HG03432 (cell line): ENCODE measurements at regions not wholly inside any gene's neighbourhood (a gene's known extent, or its start where the extent isn't known, plus 50 kb on each side); places are given as distances from the start of the nearest gene placed in this dataset.

Source experiments
- ATAC-seq: cut with Tn5 transposase; IDR thresholded peaks from one replicate; pipeline ENCODE4 v1.9.1; 2021; ENCODE audit warnings: mild to moderate bottlenecking, moderate library complexity; ENCODE audit not compliant: unreplicated experiment

DNA sequence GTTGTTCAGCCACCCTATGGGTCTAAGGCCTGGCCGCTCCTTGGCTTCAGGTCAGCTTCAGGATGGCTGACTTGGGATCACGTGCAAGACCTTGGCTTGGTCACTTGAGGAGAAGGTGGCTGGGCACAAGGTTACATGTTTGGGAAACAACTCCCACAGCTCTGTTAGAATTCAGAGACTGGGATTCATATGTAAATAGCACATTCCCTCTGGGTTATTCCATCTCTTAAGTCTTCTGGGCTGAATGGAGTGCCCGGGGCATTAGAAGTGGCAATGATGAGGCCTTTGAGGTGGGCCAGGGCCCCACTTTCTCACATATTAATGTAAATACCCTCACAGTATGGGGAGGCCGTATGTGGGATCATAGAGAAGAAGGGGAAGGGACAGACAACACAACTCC is 150.9 kb downstream of the EFNB2 start:
- ATAC-seq: no peak

GRCh38 chr13:106383791-106384190 is 151.7 kb downstream of the EFNB2 start:
- ATAC-seq: no peak

DNA sequence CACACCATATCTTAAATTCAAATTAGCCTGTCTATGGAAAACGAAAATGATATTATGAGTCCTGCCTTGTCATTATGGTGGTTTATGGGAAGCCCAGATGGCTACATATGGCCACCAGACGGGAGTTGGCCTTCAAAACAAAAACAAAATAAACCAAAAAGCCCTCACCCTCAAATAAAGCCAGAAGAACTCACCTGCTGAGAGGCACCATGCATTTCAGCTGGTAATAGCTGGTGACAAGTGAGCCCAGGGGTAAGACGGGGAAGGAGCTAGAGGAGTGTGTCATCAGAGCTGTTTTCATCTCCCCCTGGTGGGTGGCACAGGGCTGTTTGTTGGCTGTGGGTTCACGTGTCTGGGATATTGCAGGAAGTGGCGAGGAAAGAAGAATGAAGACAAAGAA is 152.9 kb downstream of the EFNB2 start:
- no peak for ATAC-seq

DNA sequence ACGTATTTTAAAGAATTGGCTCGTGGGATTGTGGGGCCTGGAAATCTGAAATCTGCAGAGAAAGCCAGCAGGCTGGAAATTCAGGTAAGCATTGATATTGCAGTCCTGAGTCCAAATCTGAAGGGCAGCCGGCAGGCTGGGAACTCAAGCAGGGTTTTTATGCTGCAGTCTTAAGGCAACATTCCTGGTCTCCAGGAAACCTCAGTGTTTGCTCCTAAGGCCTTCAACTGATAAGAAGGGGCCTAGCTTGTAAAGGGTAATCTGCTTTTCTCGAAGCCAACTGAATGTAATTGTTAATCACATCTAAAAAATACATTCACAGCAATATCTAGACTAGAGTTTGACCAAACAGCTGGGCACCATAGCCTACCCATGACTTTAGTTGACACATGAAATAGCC is 154.4 kb downstream of the EFNB2 start:
- no peak for ATAC-seq

DNA sequence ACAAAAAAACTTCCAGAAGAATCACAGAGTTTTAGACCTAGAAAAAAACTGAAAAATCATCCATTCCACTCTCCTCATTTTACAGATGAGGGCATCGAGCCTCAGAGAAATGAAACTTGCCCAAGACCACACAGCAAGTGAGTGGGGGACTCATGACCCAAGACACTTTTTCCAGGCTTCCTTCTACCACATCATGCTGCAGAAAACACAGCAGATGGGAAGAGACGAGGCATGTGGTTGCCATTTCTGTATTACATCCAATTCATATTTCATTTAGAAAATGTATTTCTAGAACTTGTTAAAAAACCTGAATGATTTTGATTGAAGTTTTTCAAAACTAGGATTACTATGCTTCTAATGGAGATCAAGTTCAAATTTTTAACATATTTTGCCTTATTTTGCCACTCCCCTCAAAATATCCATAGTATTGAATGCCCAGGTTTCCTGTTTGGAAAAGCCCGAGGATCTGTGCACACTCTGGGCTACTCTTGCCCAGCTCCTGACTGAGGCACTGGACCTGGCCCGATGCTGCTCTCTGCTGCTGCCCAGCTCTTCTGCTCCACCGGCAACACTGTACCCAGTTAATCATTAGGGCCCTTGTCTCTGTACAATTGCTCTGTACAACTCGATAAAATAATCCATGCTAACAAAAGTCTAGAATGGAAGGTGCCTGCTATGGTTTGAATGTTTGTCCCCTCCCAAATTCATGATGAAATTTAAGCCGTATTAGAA is 157.4 kb downstream of the EFNB2 start:
- ATAC-seq: no peak

DNA sequence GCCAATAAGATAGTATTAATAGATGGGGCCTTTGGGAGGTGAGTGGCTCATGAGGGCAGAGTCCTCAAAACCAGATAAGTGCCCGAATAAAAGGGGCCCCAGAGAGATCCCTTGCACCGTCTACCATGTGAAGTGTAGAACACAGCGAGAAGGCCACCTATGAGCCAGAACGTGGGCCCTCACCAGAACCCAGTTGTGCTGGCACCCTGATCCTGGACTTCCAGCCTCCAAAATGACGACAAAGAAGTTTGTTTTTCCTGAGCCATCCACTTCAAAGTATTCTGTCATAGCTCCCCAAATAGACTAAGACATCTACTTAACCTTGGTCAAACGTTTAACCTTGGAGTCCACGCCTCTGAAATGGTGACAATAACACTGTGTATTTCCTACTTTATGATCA is 158.1 kb downstream of the EFNB2 start:
- no peak for ATAC-seq

- no peak for ATAC-seq
Observed at GRCh38 chr13:106376401-106377112, 158.9 kb downstream of the EFNB2 start.

DNA sequence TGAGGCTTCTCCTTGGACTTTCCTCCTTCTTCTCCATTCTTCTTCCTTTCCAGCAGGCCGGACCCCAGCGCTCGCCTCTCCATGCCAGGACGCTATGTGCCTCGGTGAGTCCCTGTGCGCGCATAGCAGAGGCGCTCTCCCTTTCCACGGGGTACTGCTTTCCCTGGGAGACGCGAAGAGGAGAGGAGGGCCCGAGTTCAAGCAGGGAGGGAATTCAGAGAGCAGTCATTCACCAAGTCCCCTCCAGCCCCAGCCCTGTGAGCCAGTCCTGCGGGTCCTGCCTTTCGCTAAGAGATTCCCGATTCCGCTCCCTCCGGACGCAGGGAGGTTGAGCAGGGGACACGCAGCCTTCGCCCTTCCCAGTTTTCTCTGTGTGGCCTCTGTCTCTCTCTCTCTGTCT is 160.4 kb downstream of the EFNB2 start:
- no peak for ATAC-seq

GRCh38 chr13:106374631-106375030 is 160.8 kb downstream of the EFNB2 start:
- no peak for ATAC-seq

- peak; percentile 76 for ATAC-seq
Observed at GRCh38 chr13:106373989-106374572, 161.4 kb downstream of the EFNB2 start.

- ATAC-seq: peak; percentile 72
Observed at GRCh38 chr13:106373304-106373988, 162.0 kb downstream of the EFNB2 start.

GRCh38 chr13:106372199-106373155 is 163.0 kb downstream of the EFNB2 start:
- peak; percentile 52 for ATAC-seq

- ATAC-seq: no peak
Observed at GRCh38 chr13:106371024-106371423, 164.4 kb downstream of the EFNB2 start.

- no peak for ATAC-seq
Observed at GRCh38 chr13:106369858-106370257, 165.6 kb downstream of the EFNB2 start.

DNA sequence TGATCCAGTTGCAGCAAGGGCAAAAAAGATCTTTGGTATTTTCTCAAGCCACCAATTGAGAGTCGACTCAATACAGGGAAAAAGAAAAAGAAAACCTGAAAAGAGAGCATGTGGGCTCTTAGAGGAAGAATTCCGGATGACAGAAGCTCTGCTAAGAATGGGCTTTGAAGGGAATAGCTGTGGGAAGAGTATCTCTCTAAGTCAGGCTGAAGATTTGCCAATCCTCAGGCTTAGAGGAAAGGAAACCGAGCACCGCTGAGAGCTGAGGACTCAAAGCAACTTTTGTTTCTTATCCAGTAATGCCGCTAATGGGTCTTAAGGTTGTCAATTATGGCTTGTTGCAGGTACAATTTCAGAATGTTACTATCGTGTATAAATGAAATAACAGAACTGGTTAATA is 166.4 kb downstream of the EFNB2 start:
- no peak for ATAC-seq

GRCh38 chr13:106367361-106367971 is 168.0 kb downstream of the EFNB2 start:
- ATAC-seq: peak; percentile 67

GRCh38 chr13:106362707-106363106 is 172.8 kb downstream of the EFNB2 start:
- peak; percentile 35 for ATAC-seq

DNA sequence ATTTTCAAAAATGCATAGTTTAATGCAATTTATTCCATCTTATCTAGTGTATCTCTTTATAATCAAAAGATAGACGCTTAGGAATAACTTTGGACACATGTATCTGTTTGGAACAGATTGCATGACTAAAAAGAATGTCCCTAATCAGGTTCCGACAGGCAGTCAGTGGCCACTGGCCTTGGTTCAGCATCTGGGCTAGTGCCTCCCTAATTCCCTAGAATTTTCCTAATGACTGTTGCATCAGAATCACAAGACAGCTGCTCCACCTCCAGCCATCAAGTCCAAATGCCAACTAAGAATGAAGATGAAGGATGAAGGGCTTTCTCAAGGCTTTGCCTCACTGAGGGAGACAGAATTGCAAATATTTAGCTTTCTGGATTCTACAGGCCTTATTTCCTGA is 173.8 kb downstream of the EFNB2 start:
- ATAC-seq: no peak

GRCh38 chr13:106357198-106357597 is 178.3 kb downstream of the EFNB2 start:
- no peak for ATAC-seq

- ATAC-seq: no peak
Observed at GRCh38 chr13:106355866-106356265, 179.6 kb downstream of the EFNB2 start.
